ENCODE measurements at regions not wholly inside any gene's neighbourhood (a gene's known extent, or its start where the extent isn't known, plus 50 kb on each side); places are given as distances from the start of the nearest gene placed in this dataset.

- H3K9me3 Mint-ChIP-seq (ENCODE audit: unreplicated experiment), result peaks cover 7% of the 10 kb centered on the region
- TF ChIP-seq EZH2 (IDR thresholded peaks at IDR 0.05; ENCODE audit: insufficient read depth, low read length), result no peak
- TF ChIP-seq CTCF (IDR thresholded peaks at IDR 0.05; ENCODE audit: insufficient read depth, low read depth, low read length), result no peak
- H3K4me3 ChIP-seq (ENCODE audit: insufficient read depth, low read depth, low read length), result no peak overlapping the region
- H3K4me1 ChIP-seq (ENCODE audit: insufficient read depth, low read length), result peaks cover 13% of the 10 kb centered on the region
- H3K4me1 Mint-ChIP-seq (ENCODE audit: low read depth, unreplicated experiment), result peaks cover 41% of the 10 kb centered on the region
- H3K27ac Mint-ChIP-seq (ENCODE audit: unreplicated experiment), result peak overlapping the region; percentile 13
- H3K9me3 ChIP-seq (ENCODE audit: insufficient read depth, low read depth, low read length), result no peaks in the 10 kb centered on the region
- H3K4me3 Mint-ChIP-seq (ENCODE audit: unreplicated experiment), result no peak overlapping the region
- H3K27me3 ChIP-seq (ENCODE audit: insufficient read depth, low read length), result no peaks in the 10 kb centered on the region
- DNase-seq (ENCODE audit: low read depth), result peak; percentile 51
- no peak overlapping the region for H3K27ac ChIP-seq (ENCODE audit: low read depth, low read length)
- peak overlapping the region; percentile 28 for H3K4me2 ChIP-seq (ENCODE audit: low read length)
- peaks cover 2% of the 10 kb centered on the region for H3K36me3 Mint-ChIP-seq (ENCODE audit: low read depth, unreplicated experiment)
- no peak for FAIRE-seq
- H3K36me3 ChIP-seq (ENCODE audit: insufficient read depth, low read length), result no peaks in the 10 kb centered on the region
- H3K9ac ChIP-seq (ENCODE audit: low read length), result no peak overlapping the region
- no peaks in the 10 kb centered on the region for H3K27me3 Mint-ChIP-seq (ENCODE audit: low read depth, unreplicated experiment)
- no peaks in the 10 kb centered on the region for H4K20me1 ChIP-seq (ENCODE audit: insufficient read depth, low read length)
- no peak overlapping the region for H2AFZ ChIP-seq (ENCODE audit: low read depth, low read length)
- no peaks in the 10 kb centered on the region for H3K79me2 ChIP-seq (ENCODE audit: insufficient read depth, low read length)
Measured at GRCh38 chr4:154126276-154126675, 337.4 kb upstream of the SFRP2 start.

DNA sequence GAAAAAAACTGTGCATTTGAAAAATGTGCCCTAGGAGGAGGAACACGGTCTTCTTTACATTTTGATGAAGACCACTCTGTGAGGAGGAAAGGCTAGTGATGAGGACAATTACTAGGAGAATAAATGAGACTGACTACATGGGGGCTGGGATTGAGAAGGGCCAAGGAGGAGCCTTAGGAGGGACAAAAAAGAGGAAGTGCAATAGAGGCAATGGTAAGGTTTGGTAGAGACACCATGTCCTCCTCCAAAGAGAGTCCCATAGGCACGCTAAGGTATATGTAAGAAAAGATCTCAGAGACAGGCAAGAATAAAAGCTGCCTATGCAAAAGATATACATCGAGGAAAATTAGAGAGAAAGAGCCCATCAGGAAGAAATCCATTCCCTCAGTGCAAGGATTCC lies 336.5 kb upstream of the SFRP2 start:
- H3K4me3 Mint-ChIP-seq (ENCODE audit: unreplicated experiment), result no peak overlapping the region
- Histone ChIP-seq H3K9me3 (ENCODE audit: insufficient read depth, low read depth, low read length) (no peaks in the 10 kb centered on the region), H3K4me3 (ENCODE audit: insufficient read depth, low read depth, low read length) (no peak overlapping the region), H3K36me3 (ENCODE audit: insufficient read depth, low read length) (no peaks in the 10 kb centered on the region), H2AFZ (ENCODE audit: low read depth, low read length) (peak overlapping the region; percentile 64), H3K27ac (ENCODE audit: low read depth, low read length) (peak overlapping the region; percentile 82), H4K20me1 (ENCODE audit: insufficient read depth, low read length) (no peaks in the 10 kb centered on the region), H3K4me1 (ENCODE audit: insufficient read depth, low read length) (peaks cover 13% of the 10 kb centered on the region), H3K4me2 (ENCODE audit: low read length) (no peak overlapping the region), H3K9ac (ENCODE audit: low read length) (peak overlapping the region; percentile 43), H3K79me2 (ENCODE audit: insufficient read depth, low read length) (no peaks in the 10 kb centered on the region), H3K27me3 (ENCODE audit: insufficient read depth, low read length) (no peaks in the 10 kb centered on the region)
- peaks cover 4% of the 10 kb centered on the region for H3K36me3 Mint-ChIP-seq (ENCODE audit: low read depth, unreplicated experiment)
- no peak for FAIRE-seq
- H3K27me3 Mint-ChIP-seq (ENCODE audit: low read depth, unreplicated experiment), result no peaks in the 10 kb centered on the region
- no peak for DNase-seq (ENCODE audit: low read depth)
- TF ChIP-seq EZH2 (IDR thresholded peaks at IDR 0.05; ENCODE audit: insufficient read depth, low read length) (no peak), CTCF (IDR thresholded peaks at IDR 0.05; ENCODE audit: insufficient read depth, low read depth, low read length) (no peak)
- H3K9me3 Mint-ChIP-seq (ENCODE audit: unreplicated experiment), result peaks cover 7% of the 10 kb centered on the region
- H3K27ac Mint-ChIP-seq (ENCODE audit: unreplicated experiment), result peak overlapping the region; percentile 99
- peaks cover 41% of the 10 kb centered on the region for H3K4me1 Mint-ChIP-seq (ENCODE audit: low read depth, unreplicated experiment)

- Mint-ChIP-seq H3K4me3 (ENCODE audit: unreplicated experiment) (no peak overlapping the region), H3K36me3 (ENCODE audit: low read depth, unreplicated experiment) (peaks cover 4% of the 10 kb centered on the region), H3K27me3 (ENCODE audit: low read depth, unreplicated experiment) (no peaks in the 10 kb centered on the region), H3K27ac (ENCODE audit: unreplicated experiment) (peak overlapping the region; percentile 99), H3K4me1 (ENCODE audit: low read depth, unreplicated experiment) (peaks cover 44% of the 10 kb centered on the region), H3K9me3 (ENCODE audit: unreplicated experiment) (peaks cover 7% of the 10 kb centered on the region)
- Histone ChIP-seq H3K27me3 (ENCODE audit: insufficient read depth, low read length) (no peaks in the 10 kb centered on the region), H4K20me1 (ENCODE audit: insufficient read depth, low read length) (no peaks in the 10 kb centered on the region), H2AFZ (ENCODE audit: low read depth, low read length) (peak overlapping the region; percentile 64), H3K27ac (ENCODE audit: low read depth, low read length) (peak overlapping the region; percentile 82), H3K79me2 (ENCODE audit: insufficient read depth, low read length) (no peaks in the 10 kb centered on the region), H3K9ac (ENCODE audit: low read length) (peak overlapping the region; percentile 49), H3K4me2 (ENCODE audit: low read length) (peak overlapping the region; percentile 49), H3K4me3 (ENCODE audit: insufficient read depth, low read depth, low read length) (no peak overlapping the region), H3K9me3 (ENCODE audit: insufficient read depth, low read depth, low read length) (no peaks in the 10 kb centered on the region), H3K4me1 (ENCODE audit: insufficient read depth, low read length) (peaks cover 13% of the 10 kb centered on the region), H3K36me3 (ENCODE audit: insufficient read depth, low read length) (no peaks in the 10 kb centered on the region)
- DNase-seq (ENCODE audit: low read depth) (peak; percentile 94), FAIRE-seq (peak; percentile 96)
- TF ChIP-seq EZH2 (IDR thresholded peaks at IDR 0.05; ENCODE audit: insufficient read depth, low read length) (no peak), CTCF (IDR thresholded peaks at IDR 0.05; ENCODE audit: insufficient read depth, low read depth, low read length) (no peak)
Measured at GRCh38 chr4:154124539-154125255, 335.8 kb upstream of the SFRP2 start.
